HG02943 (cell line): ENCODE measurements at regions not wholly inside any gene's neighbourhood (a gene's known extent, or its start where the extent isn't known, plus 50 kb on each side); places are given as distances from the start of the nearest gene placed in this dataset.

ENCODE experiments used
- ATAC-seq: cut with Tn5 transposase; IDR thresholded peaks from one replicate; pipeline ENCODE4 v1.9.1; 2021; ENCODE audit warnings: mild to moderate bottlenecking, low read depth, moderate library complexity; ENCODE audit not compliant: unreplicated experiment

DNA sequence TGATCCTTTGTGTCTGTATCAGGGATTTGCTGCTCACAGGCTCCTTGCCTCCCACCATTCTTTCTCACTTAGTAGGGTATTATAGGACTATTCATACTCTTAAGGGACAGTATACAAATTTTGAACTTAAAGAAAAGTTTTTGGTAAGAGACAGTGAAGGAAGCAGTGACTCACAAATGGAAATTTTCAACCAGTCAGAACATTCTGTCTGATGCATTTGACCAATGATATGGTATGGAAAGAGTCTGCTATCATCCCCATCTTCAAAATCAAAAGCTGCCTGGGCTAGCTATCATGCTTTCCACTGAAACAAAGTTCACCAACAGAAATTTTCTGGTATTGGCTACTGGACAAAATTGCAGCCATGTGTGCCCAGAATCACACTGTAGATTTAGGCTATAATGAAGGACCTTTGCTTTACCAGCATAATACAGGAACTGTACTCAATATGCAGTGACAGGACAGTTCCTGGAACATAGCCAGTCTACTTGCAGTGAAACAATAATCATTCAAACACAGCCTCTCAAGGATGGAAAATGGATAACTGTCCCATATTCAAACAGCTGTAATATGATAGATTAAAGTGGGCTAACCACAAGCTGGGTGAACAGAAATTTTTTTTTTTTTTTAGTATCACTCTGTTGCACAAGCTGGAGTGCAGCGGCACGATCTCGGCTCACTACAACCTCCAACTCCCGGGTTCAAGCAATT, 109.0 kb upstream of the ACSL4 start:
- ATAC-seq: no peak

GRCh38 chrX:109842611-109843010, 109.6 kb upstream of the ACSL4 start:
- no peak for ATAC-seq

- no peak for ATAC-seq
Measured at GRCh38 chrX:109843963-109844751, 111.1 kb upstream of the ACSL4 start.

DNA sequence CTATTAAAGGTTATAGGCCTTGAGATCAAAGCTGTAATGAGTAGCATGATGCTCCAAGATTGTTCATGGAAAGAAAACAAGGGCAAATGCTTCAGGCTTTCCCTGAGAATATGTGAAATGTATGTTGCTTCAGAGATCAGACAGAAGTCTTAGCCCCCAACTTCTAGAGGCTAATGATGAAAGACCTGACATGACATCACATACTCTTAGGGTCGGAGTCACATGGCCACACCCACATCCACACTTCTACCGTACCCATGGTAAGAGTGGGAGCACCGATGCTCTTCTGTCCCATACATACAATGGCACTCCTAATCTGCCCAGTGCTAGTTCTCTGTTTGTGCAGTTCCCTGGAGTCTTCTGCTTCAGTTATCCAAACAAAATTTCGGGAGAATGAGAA, 111.9 kb upstream of the ACSL4 start:
- ATAC-seq: no peak

GRCh38 chrX:109845996-109846395, 112.9 kb upstream of the ACSL4 start:
- ATAC-seq: no peak

GRCh38 chrX:109847257-109848187, 114.5 kb upstream of the ACSL4 start:
- no peak for ATAC-seq

DNA sequence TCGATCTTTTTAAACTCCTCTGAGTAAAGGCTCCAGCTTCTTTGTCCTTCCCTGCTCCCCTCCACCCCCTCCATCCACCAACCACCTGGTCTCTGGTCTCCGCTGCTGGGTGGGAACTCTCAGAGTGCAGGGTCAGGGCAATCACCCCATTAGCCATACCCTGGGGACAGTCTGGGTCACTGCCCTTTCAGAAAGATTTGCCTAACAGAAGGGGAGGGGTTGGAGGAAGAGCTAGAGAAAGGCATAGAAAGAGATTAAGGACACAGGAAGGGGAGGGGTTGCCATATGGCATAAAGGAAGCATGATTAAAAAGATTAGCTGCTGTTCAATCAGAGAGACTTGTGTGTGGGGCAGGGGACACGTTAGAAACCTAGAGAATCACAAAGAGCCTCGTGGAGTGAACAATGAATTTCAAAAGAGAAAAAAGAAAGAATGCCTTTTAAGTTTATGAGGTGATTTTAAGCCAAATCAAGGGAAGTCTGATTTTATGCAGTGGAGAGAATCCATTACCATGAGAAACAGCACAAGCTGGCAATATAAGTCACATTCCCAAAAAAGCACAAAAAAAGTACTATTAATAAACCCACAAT, 115.5 kb upstream of the ACSL4 start:
- peak; percentile 97 for ATAC-seq

GRCh38 chrX:109854096-109854495, 121.0 kb upstream of the ACSL4 start:
- no peak for ATAC-seq

DNA sequence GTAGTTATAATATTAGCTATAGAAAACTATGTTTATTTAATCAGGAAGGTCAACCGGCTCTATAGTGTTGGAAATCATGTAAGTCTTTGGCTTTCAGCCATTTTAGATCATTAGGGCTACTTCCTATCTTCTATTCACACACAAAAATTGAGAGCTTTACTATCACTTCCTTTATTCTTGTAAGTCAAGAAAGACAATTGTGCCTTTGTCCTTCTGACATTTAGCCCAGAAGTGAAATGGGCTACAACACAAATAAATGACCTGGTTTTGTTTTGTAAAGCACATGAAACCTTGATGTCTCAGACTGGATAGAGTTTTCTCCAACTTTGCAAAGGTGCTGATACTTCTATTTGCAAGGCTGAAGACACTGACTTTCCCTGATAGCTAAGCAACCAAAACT, 122.4 kb upstream of the ACSL4 start:
- no peak for ATAC-seq

- no peak for ATAC-seq
Measured at GRCh38 chrX:109856974-109857373, 123.9 kb upstream of the ACSL4 start.

DNA sequence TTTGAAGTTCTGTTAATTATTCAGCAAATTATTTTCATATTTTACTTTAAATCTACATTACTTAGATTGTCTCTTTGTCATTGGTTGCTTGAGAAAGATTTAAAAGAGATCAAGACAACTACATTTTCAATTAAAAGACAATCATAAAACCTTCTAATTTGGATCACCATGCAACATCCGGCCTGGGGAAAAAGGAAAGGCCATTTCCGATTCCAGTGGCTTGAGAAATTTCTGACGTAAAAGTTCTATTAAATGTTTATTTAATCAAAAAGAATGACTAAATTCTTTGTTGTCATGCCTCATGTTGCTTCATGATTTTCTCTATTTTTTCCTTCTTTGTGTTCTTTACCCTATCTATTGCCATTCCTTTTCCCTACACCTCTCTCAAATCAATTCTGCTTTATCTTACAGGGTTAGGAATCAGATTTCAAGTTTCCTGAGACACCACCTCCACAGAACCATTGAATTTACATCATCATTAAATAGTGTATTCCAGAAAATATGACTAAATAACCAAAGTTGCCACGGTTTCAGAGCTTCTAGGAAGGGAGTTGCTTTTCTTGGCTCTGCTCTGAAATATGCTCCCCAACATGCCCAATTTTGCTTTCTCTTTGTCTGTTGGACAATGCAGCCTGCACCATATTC, 124.6 kb upstream of the ACSL4 start:
- no peak for ATAC-seq

- no peak for ATAC-seq
Measured at GRCh38 chrX:109858602-109859341, 125.7 kb upstream of the ACSL4 start.

DNA sequence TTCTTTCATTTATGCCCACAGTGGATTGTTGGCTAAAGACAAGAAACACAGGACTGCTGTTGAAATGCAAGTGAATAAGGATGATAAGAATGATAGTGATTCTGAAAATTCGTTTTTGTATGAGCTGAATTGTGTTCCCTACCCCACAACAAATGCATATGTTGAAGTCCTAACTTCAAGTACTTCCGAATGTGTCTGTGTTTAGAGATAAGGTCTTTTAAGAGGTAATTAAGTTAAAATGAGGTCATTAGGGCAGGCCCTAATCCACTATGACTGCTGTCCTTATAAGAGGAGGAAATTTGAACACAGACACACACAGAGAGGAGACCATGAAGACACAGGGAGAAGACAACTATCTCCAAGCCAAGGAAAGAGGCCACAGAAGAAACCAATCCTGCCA, 126.6 kb upstream of the ACSL4 start:
- ATAC-seq: no peak

DNA sequence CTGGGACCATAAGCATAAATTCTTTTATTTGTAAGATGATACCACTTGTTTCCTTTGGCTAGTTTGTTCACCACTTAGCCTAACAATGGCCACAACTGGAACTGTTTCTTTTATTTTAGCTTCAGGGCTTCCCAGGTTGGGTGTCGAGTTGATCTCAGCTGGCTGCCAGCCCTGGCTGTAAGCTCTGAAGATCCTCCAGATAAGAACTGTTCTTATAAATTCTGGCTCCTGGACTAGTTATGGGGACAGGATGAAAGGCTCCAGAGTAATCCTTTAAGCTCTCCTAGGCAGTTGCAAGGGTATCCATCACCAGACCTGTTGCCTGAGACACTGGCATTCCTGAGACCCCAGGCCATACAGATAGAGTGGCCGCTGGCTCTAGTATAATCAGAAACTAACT, 129.4 kb upstream of the ACSL4 start:
- ATAC-seq: no peak

GRCh38 chrX:109863811-109864210, 130.8 kb upstream of the ACSL4 start:
- no peak for ATAC-seq

GRCh38 chrX:109871121-109871888, 131.6 kb upstream of the TMEM164 start:
- no peak for ATAC-seq

- no peak for ATAC-seq
Measured at GRCh38 chrX:109872021-109872732, 130.7 kb upstream of the TMEM164 start.

DNA sequence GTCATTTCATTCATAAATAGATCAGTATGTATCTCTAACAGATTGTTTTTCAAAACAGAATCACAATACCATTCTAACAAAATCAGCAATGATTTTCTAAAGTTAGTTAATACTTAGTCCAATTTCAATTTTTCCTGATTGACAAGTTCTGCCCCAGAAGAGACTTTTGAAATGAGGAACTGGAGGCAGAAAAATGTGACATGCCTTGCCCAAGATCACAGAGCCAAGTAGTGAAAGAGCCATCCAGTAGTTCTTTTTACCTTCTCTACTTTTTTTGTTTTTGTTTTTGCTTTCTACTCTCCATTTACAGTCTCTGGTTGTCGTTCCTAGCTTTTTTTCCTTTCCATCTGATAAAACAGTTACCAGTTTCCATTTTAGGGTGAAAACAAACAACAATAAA, 129.3 kb upstream of the TMEM164 start:
- ATAC-seq: no peak
